ENCODE measurements at regions not wholly inside any gene's neighbourhood (a gene's known extent, or its start where the extent isn't known, plus 50 kb on each side); places are given as distances from the start of the nearest gene placed in this dataset.
"Not testable (repeated sequence)": the region's sequence is repeated elsewhere in the genome, so short reads cannot be mapped to it uniquely, and the experiment has no call there.

DNA sequence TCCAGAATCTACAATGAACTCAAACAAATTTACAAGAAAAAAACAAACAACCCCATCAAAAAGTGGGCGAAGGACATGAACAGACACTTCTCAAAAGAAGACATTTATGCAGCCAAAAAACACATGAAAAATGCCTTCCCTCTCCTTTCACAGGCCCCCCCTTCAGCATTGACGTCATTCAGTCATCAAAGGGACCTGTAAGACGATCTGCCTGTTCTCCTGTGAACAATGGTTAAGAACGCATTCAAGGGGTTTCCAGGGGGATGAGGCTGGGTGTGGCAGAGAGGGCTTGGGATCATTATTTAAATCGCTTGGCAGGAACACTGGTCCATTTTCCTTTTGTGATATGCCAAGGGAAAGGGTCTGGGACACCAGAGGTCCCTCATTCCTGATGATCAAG lies 110.7 kb upstream of the PELI2 start:
- TF ChIP-seq, protein P1, sequence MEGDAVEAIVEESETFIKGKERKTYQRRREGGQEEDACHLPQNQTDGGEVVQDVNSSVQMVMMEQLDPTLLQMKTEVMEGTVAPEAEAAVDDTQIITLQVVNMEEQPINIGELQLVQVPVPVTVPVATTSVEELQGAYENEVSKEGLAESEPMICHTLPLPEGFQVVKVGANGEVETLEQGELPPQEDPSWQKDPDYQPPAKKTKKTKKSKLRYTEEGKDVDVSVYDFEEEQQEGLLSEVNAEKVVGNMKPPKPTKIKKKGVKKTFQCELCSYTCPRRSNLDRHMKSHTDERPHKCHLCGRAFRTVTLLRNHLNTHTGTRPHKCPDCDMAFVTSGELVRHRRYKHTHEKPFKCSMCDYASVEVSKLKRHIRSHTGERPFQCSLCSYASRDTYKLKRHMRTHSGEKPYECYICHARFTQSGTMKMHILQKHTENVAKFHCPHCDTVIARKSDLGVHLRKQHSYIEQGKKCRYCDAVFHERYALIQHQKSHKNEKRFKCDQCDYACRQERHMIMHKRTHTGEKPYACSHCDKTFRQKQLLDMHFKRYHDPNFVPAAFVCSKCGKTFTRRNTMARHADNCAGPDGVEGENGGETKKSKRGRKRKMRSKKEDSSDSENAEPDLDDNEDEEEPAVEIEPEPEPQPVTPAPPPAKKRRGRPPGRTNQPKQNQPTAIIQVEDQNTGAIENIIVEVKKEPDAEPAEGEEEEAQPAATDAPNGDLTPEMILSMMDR (conservative IDR thresholded peaks at IDR 0.05): not testable (repeated sequence)
- TF ChIP-seq ZFX (IDR thresholded peaks at IDR 0.05): not testable (repeated sequence)
